Right forelimb (tissue), 1 donor: ENCODE measurements at regions not wholly inside any gene's neighbourhood (a gene's known extent, or its start where the extent isn't known, plus 50 kb on each side); places are given as distances from the start of the nearest gene placed in this dataset.
"Not testable (repeated sequence)": the region's sequence is repeated elsewhere in the genome, so short reads cannot be mapped to it uniquely, and the experiment has no call there.

ENCODE experiments used
- DNase-seq: peaks from one replicate; pipeline ENCODE4 v3.0.0-alpha.2; 2018

GRCh38 chr3:110495201-110495927 is 576.3 kb upstream of the NECTIN3 start:
- DNase-seq: no peak

GRCh38 chr3:110504401-110504800 is 567.2 kb upstream of the NECTIN3 start:
- DNase-seq: no peak

GRCh38 chr3:110504901-110505300 is 566.7 kb upstream of the NECTIN3 start:
- no peak for DNase-seq

- DNase-seq: no peak
Measured at GRCh38 chr3:110506890-110507289, 564.7 kb upstream of the NECTIN3 start.

- not testable (repeated sequence) for DNase-seq
Measured at GRCh38 chr3:110507570-110507969, 564.0 kb upstream of the NECTIN3 start.

GRCh38 chr3:110512961-110513360 is 558.7 kb upstream of the NECTIN3 start:
- DNase-seq: no peak

GRCh38 chr3:110518031-110518430 is 553.6 kb upstream of the NECTIN3 start:
- DNase-seq: no peak

- DNase-seq: no peak
Measured at GRCh38 chr3:110519071-110519470, 552.5 kb upstream of the NECTIN3 start.

- no peak for DNase-seq
Measured at GRCh38 chr3:110521019-110521418, 550.6 kb upstream of the NECTIN3 start.

- not testable (repeated sequence) for DNase-seq
Measured at GRCh38 chr3:110525558-110526064, 546.0 kb upstream of the NECTIN3 start.

- DNase-seq: no peak
Measured at GRCh38 chr3:110526777-110527727, 544.6 kb upstream of the NECTIN3 start.

- DNase-seq: no peak
Measured at GRCh38 chr3:110528305-110529121, 543.1 kb upstream of the NECTIN3 start.

- DNase-seq: no peak
Measured at GRCh38 chr3:110530902-110531301, 540.7 kb upstream of the NECTIN3 start.

- DNase-seq: no peak
Measured at GRCh38 chr3:110533089-110533488, 538.5 kb upstream of the NECTIN3 start.

- DNase-seq: no peak
Measured at GRCh38 chr3:110542552-110543150, 529.0 kb upstream of the NECTIN3 start.

- no peak for DNase-seq
Measured at GRCh38 chr3:110544730-110545129, 526.9 kb upstream of the NECTIN3 start.

GRCh38 chr3:110550511-110550910 is 521.1 kb upstream of the NECTIN3 start:
- no peak for DNase-seq

- no peak for DNase-seq
Measured at GRCh38 chr3:110562621-110563020, 509.0 kb upstream of the NECTIN3 start.

GRCh38 chr3:110564674-110565073 is 506.9 kb upstream of the NECTIN3 start:
- no peak for DNase-seq

- no peak for DNase-seq
Measured at GRCh38 chr3:110567029-110567428, 504.6 kb upstream of the NECTIN3 start.

GRCh38 chr3:110568246-110568645 is 503.4 kb upstream of the NECTIN3 start:
- DNase-seq: no peak

- DNase-seq: no peak
Measured at GRCh38 chr3:110569073-110569472, 502.5 kb upstream of the NECTIN3 start.
